GM18498 (cell line): ENCODE measurements at regions not wholly inside any gene's neighbourhood (a gene's known extent, or its start where the extent isn't known, plus 50 kb on each side); places are given as distances from the start of the nearest gene placed in this dataset.

ENCODE experiments used
- ATAC-seq: cut with Tn5 transposase; IDR thresholded peaks from one replicate; pipeline ENCODE4 v1.9.1; 2021; ENCODE audit warnings: mild to moderate bottlenecking, moderate library complexity; ENCODE audit not compliant: unreplicated experiment

DNA sequence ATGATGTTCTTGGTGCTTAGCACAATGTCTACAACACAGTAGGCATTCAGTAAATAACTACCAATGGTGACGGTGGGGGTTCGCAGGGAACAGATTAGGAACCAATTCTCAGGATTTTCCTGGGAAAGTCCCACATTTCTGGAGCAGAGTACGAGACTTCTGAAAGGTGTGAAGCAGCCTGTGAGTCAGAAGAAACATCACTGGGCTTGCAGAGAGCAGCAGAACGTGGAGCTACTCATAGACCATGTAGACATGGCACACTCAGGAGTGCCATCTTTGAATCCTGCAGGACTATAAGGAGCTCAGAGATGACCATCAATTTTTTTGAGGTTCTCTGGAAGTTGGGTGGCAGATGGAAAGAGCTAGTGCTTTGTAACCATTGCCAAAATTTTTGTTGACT lies 106.6 kb upstream of the ANKRD55 start:
- ATAC-seq = no peak

DNA sequence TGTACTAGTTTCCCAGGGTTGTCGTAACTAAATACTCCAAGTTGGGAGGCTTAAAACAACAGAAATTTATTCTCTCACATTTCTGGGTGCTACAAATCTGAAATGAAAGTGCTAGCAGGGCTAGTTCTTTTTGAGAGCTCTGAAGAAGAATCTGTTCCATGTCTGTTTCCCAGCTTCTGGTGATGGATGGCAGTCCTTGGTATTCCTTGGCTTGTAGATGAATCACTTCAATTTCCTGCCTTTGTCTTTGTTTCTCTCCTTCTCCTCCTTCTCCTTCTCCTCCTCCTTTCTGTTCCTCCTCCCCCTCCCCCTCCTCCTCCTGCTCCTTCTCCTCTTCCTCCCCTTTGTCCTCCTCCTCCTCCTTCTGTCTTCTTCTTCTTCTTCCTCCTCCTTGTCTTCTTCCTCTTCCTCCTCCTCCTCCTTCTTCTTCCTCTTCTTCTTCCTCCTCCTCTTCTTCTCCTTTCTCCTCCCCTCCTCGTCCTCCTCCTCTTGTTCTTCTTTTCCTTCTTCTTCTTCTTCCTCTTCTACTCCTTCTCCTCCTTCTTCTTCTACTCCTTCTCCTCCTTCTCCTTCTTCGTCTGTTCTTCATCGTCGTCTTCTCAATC lies 104.7 kb upstream of the ANKRD55 start:
- ATAC-seq = no peak

- ATAC-seq = no peak
Measured at GRCh38 chr5:56335212-56335611, 102.1 kb upstream of the ANKRD55 start.

DNA sequence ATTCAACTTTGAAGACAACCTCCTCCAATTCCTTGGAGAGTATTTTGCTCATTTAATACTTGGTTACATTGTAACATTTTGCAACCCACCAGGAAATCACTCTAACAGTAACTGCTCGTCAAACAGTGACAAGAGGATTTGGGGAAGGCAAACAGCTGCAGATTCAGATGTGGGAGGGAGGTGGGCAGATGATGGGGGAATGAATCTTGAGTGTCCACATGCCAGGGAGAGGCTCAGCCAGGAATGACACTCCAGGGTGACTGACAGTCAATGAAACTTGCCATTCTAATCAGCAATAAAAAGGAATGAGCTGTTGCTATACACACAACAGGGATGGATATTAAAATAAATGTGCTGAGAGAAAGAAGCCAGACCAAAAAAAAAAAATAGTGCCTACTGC lies 97.7 kb upstream of the ANKRD55 start:
- no peak for ATAC-seq

GRCh38 chr5:56330167-56330566 lies 97.0 kb upstream of the ANKRD55 start:
- ATAC-seq = no peak

DNA sequence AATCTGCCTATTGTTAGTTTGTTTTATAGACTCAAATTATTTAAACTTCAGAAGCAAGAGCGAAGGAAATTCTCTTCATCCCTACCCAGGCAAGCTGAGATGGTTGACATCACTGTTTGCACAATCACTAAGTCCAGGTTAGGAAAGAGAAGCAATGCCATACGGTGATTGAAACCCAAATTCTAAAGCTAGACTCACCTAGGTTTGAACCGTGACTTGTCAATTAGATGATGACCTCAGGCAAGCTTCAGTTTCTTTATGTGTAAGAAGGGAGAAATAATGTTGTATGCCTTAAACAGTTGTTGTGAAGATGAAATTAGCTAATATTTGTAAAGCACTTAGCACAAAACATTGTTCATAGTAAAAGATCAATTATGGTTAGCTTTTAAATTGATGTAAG lies 96.5 kb upstream of the ANKRD55 start:
- peak; percentile 56 for ATAC-seq

DNA sequence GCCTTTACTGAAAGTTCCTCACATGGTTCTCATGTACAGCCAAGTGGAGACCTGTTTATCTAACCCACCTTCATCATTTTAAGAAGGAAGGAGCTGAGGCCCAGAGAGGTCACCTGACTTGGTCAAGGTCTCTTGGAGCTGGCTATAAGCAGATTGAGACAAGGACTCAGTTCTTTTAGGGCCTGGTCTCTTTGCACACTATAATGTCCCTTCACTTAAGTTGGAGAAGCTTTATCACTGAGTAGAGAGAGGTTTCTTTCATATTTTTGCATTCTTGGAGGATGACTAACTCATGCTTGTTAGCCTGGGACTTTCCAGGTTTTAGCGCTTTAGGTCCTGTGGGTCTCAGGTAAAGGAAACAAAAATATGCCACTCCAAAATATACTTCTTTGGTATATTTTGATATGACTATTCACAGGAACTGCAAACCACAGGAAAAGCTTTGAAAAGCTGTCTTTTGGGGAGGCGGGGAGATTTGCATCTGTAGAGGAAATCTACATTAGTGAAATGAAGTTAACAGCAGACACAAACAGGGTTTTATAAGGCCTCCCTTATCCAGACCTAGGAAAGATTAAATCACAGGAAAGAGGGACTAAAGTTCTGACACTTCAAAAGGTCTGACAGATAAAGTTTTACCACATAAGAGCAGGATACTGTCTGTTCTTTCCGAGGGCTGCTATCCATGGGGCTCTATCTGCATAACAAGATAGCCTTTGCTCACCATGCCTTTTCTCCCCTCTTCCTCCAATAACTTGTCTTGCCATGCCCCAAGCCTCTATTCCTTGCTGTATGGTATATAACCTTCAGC lies 95.8 kb upstream of the ANKRD55 start:
- ATAC-seq = peak; percentile 48

- ATAC-seq = peak; percentile 67
Measured at GRCh38 chr5:56327809-56328208, 94.7 kb upstream of the ANKRD55 start.

- no peak for ATAC-seq
Measured at GRCh38 chr5:56326770-56327169, 93.6 kb upstream of the ANKRD55 start.

GRCh38 chr5:56326116-56326515 lies 93.0 kb upstream of the ANKRD55 start:
- no peak for ATAC-seq

DNA sequence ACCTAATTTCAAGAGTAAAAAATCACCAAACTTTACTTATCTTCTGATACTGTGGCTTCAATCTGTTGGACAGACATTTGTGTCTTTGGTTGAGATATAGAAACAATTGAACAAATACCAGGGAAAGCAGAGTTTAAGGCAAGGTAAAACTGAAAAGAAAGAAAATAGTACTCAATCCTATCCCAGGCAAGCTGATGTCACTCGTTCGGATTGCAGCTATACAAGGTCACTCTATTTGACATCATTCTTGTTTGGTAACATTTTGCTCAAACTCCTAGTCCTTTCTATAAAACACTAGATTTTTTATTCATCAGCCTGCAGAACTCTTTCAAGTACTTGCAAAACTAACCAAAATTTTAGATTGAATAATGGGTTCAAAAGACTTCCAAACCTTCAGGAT lies 91.9 kb upstream of the ANKRD55 start:
- ATAC-seq = no peak

DNA sequence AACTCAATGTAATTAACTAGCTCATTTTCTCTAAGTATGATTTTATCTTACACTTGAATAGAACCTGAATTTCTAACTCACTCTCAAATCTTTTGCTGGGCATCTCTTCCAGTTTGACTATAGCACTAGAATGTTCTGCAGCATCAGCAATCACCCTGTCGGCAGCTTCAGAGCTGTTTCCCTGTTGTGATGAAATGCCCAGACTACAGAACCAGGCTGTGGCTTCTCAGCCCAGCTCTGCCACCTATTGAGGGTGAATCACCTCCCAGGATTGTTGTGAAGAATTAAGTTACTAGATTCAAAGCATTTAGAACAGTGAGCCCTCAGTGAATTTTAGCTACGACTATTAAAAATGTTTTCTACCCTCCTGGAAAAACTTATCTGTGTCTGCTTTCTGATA lies 90.4 kb upstream of the ANKRD55 start:
- ATAC-seq = no peak

DNA sequence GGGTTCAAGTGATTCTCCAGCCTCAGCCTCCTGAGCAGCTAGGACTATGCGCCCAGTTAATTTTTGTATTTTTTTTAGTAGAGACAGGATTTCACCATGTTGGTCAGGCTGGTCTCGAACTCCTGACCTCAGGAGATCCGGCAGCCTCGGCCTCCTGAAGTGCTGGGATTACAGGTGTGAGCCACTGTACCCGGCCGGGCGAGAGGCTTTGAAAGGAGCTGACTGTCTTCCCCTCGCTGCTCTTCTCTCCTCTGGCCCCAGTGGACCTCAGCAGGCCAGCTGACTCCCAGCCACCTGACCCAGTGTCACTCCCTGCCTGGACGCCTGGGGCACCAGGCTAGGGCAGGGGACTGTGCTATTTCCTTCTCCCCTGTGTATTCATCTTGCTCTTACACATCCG lies 89.5 kb upstream of the ANKRD55 start:
- ATAC-seq = no peak

DNA sequence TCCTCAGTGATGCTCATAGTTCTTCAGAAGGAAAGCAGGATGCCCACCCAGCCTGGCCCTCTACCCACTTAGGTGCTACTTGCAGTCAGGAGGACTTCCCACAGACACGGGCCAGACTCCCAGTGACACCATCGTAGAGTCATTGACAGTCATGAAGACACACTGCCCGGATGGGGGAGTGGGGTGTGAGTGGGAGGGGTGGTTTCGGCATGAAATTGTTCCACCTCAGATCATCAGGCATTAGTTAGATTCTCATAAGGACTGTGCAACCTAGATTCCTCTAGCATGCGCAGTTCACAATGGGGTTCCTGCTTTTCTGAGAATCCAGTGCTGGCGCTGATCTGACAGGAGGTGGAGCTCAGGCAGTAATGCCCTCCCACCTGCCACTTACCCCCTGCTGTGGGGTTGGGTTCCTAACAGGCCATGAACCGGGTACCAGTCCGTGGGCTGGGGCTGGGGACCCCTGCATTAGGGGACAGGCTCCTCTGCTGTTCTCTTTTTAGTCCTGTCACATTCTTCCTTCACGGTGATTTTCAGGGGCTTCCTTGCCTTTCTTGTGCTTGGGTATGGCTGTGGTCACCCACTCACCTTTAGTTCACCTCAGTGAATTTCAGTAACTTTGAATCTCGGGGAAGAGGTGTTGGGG lies 88.2 kb upstream of the ANKRD55 start:
- ATAC-seq = no peak

GRCh38 chr5:56320686-56321085 lies 87.6 kb upstream of the ANKRD55 start:
- no peak for ATAC-seq

DNA sequence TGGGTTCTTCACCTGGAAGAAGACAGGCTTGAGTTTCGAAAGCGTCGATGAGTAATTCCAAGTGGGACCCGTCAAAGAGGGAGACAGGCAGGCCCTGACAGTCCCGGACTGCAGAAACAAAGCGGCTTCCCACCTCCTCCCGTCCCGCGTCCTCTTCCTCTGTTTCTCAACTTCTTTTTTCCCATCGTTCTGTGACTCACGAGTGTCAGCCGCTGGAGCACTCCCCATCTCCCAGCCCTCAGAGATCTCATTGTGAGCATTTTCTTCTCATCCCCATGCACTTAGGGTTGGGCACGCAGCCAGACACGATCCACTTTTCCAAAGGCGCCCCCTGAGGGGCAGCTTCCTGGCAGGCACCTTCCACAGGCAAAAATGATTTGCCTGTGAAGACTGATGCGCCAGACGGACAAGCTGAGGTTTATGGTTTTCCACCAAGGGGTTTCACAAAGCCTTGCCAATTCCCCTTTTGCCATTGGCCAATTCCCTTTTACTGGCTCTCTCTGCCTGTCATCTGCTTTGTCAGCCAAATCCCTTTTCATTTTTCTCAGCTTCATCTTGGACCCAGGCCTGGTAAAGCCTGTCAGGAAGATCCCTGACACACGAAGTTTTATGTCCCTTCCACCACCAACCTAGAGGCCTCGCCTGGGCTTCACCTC lies 86.5 kb upstream of the ANKRD55 start:
- ATAC-seq = no peak

- peak; percentile 64 for ATAC-seq
Measured at GRCh38 chr5:56317923-56318561, 84.9 kb upstream of the ANKRD55 start.

GRCh38 chr5:56316299-56316994 lies 83.3 kb upstream of the ANKRD55 start:
- no peak for ATAC-seq

DNA sequence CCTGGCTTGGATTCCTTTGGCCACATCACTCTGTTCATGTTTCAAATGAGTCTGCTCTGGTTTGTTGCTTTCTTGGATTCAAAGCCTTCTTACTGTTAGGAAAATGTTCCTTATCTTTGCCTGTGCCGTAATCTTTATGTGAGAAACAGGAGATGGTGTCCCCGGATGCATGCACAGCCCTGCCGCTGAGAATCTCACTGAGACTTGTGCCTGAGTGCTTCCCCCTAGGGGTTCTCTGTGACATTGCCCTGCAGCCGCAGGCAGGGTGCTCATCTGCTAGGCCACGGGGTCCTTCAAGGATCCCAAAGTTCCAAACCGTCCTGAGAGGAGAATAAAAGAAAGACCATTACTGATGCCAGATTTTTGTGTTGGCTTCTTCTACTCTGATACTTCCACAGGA lies 81.4 kb upstream of the ANKRD55 start:
- no peak for ATAC-seq

DNA sequence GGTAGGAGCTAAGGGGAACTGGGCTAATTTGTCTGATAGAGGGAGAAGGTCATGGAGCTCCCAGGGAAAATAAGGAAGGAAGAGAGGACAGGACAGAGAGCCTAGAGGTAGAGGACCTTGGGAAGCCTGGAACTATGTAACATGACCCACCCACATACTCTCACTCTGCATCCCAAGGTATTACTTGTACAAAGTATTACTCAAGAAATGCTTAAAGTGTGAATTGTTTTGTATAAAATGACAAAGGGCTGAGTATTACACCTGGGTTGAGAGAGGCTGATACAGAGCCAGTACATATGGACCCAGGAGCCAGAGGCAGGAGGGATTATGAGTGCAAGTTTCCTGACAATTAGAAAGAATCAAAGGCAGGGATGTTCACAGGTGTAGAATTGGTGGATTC lies 80.5 kb upstream of the ANKRD55 start:
- ATAC-seq = no peak
